Glutamatergic neuron (in vitro differentiated cells): ENCODE measurements at regions not wholly inside any gene's neighbourhood (a gene's known extent, or its start where the extent isn't known, plus 50 kb on each side); places are given as distances from the start of the nearest gene placed in this dataset.
A peak's percentile ranks its signal among the peaks of the same experiment; 100 is the strongest.

Experiments
- DNase-seq: peaks from one replicate; pipeline ENCODE4 v3.0.0; 2022
- H3K27ac Mint-ChIP-seq: one replicate; pipeline ENCODE4 v1.8.0; 2020; ENCODE audit warnings: mild to moderate bottlenecking, mixed read lengths, inconsistent platforms; ENCODE audit not compliant: unreplicated experiment
- H3K27me3 Mint-ChIP-seq: one replicate; pipeline ENCODE4 v1.8.0; 2020; ENCODE audit warnings: mild to moderate bottlenecking, moderate library complexity, mixed read lengths, inconsistent platforms; ENCODE audit not compliant: unreplicated experiment
- H3K36me3 Mint-ChIP-seq: one replicate; pipeline ENCODE4 v1.8.0; 2020; ENCODE audit warnings: mild to moderate bottlenecking, mixed read lengths, inconsistent platforms; ENCODE audit not compliant: unreplicated experiment
- H3K4me1 Mint-ChIP-seq: one replicate; pipeline ENCODE4 v1.8.0; 2020; ENCODE audit warnings: mild to moderate bottlenecking, low read depth, mixed read lengths, inconsistent platforms; ENCODE audit not compliant: unreplicated experiment
- H3K4me3 Mint-ChIP-seq: one replicate; pipeline ENCODE4 v1.8.0; 2020; ENCODE audit warnings: mild to moderate bottlenecking, mixed read lengths, inconsistent platforms; ENCODE audit not compliant: unreplicated experiment
- H3K9me3 Mint-ChIP-seq: one replicate; pipeline ENCODE4 v1.8.0; 2020; ENCODE audit warnings: mild to moderate bottlenecking, moderate library complexity, mixed read lengths, inconsistent platforms; ENCODE audit not compliant: unreplicated experiment
- TF ChIP-seq, protein P1 (sequence below): fragments of 200-600 bp; sonication (generic); IDR thresholded peaks from one replicate; pipeline ENCODE4 v1.5.0; 2021; ENCODE audit not compliant: partially characterized antibody, unreplicated experiment

DNA sequence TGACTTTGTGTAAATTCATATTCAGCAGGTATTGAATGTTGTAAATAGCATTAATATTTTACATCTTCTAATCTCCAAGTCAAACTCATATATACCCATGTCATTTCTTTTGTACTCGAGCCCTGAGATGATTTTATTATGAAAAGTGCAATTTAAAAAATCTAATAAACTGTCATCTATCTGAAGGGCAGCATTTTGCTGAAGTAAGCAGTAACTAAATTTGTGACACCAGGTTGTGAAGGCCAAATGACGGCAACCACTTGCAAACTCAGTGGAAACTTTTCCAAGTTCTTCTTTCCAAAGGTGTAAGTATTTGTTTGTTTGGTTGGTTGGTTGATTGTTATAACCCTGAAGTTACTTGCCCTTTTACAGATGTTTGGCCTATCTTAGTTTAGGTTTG lies 188.3 kb downstream of the GPR37 start:
- DNase-seq = no peak
- TF ChIP-seq, protein P1, sequence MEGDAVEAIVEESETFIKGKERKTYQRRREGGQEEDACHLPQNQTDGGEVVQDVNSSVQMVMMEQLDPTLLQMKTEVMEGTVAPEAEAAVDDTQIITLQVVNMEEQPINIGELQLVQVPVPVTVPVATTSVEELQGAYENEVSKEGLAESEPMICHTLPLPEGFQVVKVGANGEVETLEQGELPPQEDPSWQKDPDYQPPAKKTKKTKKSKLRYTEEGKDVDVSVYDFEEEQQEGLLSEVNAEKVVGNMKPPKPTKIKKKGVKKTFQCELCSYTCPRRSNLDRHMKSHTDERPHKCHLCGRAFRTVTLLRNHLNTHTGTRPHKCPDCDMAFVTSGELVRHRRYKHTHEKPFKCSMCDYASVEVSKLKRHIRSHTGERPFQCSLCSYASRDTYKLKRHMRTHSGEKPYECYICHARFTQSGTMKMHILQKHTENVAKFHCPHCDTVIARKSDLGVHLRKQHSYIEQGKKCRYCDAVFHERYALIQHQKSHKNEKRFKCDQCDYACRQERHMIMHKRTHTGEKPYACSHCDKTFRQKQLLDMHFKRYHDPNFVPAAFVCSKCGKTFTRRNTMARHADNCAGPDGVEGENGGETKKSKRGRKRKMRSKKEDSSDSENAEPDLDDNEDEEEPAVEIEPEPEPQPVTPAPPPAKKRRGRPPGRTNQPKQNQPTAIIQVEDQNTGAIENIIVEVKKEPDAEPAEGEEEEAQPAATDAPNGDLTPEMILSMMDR = no peak
- Mint-ChIP-seq H3K36me3 (no peaks in the 10 kb centered on the region), H3K9me3 (no peaks in the 10 kb centered on the region), H3K4me3 (no peak overlapping the region), H3K4me1 (peaks cover 15% of the 10 kb centered on the region), H3K27ac (no peak overlapping the region), H3K27me3 (no peaks in the 10 kb centered on the region)

DNA sequence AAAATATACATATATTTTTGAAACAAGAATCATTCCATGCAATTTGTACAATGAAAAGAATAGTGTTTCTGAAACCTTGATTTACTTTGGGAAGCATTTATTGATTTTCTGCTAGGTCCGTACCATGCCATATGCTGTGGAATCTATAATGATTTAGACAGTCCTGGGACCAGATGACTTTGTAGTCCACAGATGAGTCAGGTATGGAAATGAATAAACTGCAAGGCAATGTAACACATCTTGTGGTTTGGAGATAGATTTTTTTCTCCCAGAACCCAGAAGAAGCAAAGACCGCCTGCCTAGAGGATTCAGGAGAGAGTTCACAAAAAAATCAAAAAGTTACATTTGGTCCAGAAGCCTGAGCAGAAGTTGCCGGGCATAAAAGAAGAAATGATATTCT lies 190.4 kb downstream of the GPR37 start:
- DNase-seq = no peak
- no peaks in the 10 kb centered on the region for H3K9me3 Mint-ChIP-seq
- TF ChIP-seq, protein P1 = no peak

DNA sequence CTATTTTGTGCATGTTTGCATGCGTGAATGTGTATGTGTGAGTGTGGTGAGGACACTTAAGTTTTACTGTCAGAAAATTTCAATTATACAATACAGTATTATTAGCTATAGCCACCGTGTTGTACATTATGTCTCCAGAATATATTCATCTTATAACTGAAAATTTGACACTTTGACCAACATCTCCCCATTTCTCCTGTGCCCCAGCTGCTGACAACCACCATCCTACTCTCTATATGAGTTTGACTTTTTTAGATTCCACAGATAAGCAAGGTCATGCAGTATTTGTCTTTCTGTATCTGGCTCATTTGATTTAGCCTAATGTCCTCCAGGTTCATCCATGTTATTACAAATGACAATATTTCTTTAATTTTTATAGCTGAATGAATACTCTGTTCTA lies 195.0 kb downstream of the GPR37 start:
- Mint-ChIP-seq H3K27ac (no peak overlapping the region), H3K4me1 (peaks cover 11% of the 10 kb centered on the region), H3K9me3 (no peaks in the 10 kb centered on the region), H3K27me3 (no peaks in the 10 kb centered on the region), H3K36me3 (no peaks in the 10 kb centered on the region), H3K4me3 (no peak overlapping the region)
- TF ChIP-seq, protein P1 = no peak
- no peak for DNase-seq

More for the DNA sequence above, 190.4 kb downstream of the GPR37 start:
- peak overlapping the region; percentile 2 for H3K4me3 Mint-ChIP-seq
- H3K27ac Mint-ChIP-seq = peak overlapping the region; percentile 83
- H3K27me3 Mint-ChIP-seq = no peaks in the 10 kb centered on the region
- no peaks in the 10 kb centered on the region for H3K36me3 Mint-ChIP-seq
- H3K4me1 Mint-ChIP-seq = peaks cover 15% of the 10 kb centered on the region

DNA sequence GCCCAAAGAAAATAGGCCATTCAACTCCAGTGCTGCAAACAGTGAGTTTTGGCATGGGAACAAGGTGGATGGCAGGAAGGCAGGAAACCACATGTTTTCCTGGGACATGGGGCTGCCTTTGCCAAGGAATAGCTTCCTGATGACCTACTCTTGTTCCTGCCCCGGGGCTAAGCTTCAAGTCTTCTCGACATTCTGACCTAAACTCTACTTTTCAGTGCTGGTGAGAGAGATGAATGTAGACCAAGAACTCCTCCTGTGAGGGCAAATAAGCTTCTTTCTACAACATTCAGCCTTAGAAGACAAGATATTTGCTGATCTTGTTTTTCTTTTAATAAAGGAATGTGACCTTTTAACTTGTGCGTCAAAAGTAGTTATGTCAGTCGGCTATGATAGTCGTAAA lies 199.0 kb downstream of the GPR37 start:
- Mint-ChIP-seq H3K4me1 (peaks cover 3% of the 10 kb centered on the region), H3K27ac (no peak overlapping the region), H3K27me3 (no peaks in the 10 kb centered on the region), H3K9me3 (no peaks in the 10 kb centered on the region), H3K4me3 (no peak overlapping the region), H3K36me3 (no peaks in the 10 kb centered on the region)
- DNase-seq = no peak
- TF ChIP-seq, protein P1 = no peak

DNA sequence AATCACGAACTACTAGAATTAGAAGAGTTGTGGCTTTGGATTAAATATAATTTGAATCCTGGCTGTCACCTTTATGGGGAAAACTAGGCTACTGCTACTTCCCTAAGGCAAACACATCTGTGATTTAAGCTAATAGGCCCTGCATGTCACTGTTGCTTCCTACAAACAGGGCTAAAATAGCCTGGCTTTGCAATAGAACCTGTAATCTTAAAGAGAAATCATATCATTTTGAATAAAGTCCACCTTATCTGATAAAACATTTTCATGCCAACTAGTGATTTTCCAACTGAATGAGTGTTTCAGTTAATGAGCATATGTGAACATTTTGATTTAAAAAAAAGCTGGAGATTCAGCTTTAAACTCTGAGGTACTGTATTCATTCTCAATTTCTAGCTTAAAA lies 208.0 kb downstream of the GPR37 start:
- TF ChIP-seq, protein P1 = no peak
- no peak for DNase-seq
- no peaks in the 10 kb centered on the region for H3K36me3 Mint-ChIP-seq

More for the DNA sequence above, 208.0 kb downstream of the GPR37 start:
- Mint-ChIP-seq H3K4me1 (peaks cover 4% of the 10 kb centered on the region), H3K9me3 (no peaks in the 10 kb centered on the region), H3K27ac (no peak overlapping the region), H3K27me3 (no peaks in the 10 kb centered on the region), H3K4me3 (no peak overlapping the region)
